Neural progenitor cell (in vitro differentiated cells): ENCODE measurements at regions not wholly inside any gene's neighbourhood (a gene's known extent, or its start where the extent isn't known, plus 50 kb on each side); places are given as distances from the start of the nearest gene placed in this dataset.

Source experiments
- EZH2 ChIP-seq: fragments of 200-600 bp; sonication (generic); IDR thresholded peaks from 2 replicates; pipeline ENCODE4 v1.6.1; 2017; ENCODE audit warnings: antibody characterized with exemption, mild to moderate bottlenecking, moderate library complexity
- EZH2phosphoT487 ChIP-seq: fragments of 200-600 bp; sonication (generic); IDR thresholded peaks from 2 replicates; pipeline ENCODE4 v1.6.1; 2017; ENCODE audit warnings: antibody characterized with exemption
- TF ChIP-seq, protein P1 (sequence below): fragments of 200-600 bp; sonication (generic); IDR thresholded peaks from 2 replicates; pipeline ENCODE4 v1.5.1; 2017; ENCODE audit warnings: antibody characterized with exemption, mild to moderate bottlenecking

DNA sequence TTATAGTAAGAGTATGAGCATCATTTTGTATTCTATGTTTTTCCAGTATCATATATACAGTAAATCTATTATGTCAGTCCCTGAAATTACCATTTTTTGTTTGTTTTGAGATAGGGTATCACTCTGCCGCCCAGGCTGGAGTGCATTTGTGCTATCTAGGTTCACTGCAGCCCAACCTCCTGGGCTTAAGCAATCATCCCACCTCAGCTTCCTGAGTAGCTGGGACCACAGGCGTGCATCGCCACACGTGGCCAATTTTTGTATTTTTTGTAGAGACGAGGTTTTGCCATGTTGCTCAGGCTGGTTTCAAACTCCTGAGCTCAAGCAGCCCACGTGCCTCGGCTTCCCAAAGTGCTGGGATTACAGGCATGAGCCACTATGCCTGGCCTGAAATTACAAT lies 85.6 kb downstream of the ZNF330 start:
- TF ChIP-seq, protein P1, sequence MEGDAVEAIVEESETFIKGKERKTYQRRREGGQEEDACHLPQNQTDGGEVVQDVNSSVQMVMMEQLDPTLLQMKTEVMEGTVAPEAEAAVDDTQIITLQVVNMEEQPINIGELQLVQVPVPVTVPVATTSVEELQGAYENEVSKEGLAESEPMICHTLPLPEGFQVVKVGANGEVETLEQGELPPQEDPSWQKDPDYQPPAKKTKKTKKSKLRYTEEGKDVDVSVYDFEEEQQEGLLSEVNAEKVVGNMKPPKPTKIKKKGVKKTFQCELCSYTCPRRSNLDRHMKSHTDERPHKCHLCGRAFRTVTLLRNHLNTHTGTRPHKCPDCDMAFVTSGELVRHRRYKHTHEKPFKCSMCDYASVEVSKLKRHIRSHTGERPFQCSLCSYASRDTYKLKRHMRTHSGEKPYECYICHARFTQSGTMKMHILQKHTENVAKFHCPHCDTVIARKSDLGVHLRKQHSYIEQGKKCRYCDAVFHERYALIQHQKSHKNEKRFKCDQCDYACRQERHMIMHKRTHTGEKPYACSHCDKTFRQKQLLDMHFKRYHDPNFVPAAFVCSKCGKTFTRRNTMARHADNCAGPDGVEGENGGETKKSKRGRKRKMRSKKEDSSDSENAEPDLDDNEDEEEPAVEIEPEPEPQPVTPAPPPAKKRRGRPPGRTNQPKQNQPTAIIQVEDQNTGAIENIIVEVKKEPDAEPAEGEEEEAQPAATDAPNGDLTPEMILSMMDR, result no peak
- TF ChIP-seq EZH2 (no peak), EZH2phosphoT487 (no peak)
